UCSD-AML1 (cell line): ENCODE measurements at regions not wholly inside any gene's neighbourhood (a gene's known extent, or its start where the extent isn't known, plus 50 kb on each side); places are given as distances from the start of the nearest gene placed in this dataset.

ENCODE experiments used
- DNase-seq: peaks from one replicate; lab custom pipeline; 2025; ENCODE audit not compliant: unreplicated experiment; lab: John Stamatoyannopoulos, UW

DNA sequence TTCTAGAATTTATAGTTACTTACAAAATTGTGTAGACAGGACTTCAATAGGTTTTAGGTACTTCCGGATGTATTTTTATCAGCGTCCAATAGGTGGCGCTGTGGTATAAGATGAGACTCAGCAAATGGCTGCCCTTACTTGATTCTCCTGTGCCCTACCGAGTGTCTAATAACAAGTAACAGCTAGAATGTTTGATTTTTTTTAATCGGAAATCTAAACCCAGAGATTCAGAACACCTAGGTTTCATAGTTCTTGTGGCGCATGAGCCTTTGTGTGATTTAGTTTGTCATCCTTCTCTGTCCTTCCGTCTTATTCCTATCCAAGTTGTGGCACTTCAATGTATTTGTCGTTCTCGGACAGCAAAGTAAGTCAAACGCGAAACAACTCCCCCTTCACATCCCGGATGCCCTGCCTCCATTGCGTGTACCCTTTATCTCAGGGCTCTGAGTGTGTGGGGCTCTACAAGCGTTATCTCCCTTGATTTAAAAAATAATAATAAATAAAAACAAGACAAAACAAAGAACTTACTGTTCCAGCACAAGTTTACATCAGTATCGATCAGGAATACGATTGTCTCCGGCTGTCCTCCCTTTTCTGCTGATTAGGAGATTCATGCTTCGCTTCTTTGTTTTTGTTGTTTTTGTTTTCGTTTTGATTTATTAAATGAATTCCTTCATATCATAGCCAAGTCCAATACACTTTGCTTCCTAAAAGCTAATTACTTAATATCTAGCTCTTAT is 50.7 kb upstream of the SLC30A5 start:
- peak; percentile 31 for DNase-seq

DNA sequence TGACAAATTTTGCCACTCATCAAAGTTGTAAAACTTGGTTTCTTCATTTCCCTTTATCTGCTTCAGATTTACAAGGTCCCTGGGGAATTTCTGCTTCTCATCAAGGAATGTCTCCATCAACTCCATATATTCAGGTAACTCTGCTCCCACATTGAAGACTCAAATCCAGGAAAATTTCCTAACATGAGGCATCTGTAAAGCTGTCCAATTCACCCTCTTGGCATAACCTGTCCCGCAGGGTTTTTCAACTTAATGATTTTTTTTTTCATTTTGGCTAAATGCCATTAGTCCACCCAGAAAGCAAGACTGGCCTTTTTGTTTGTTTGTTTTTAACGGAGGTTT is 50.2 kb upstream of the SLC30A5 start:
- no peak for DNase-seq
